Testis (tissue), 2 donors: ENCODE measurements at regions not wholly inside any gene's neighbourhood (a gene's known extent, or its start where the extent isn't known, plus 50 kb on each side); places are given as distances from the start of the nearest gene placed in this dataset.

Experiments used
- POLR2A ChIP-seq: fragments of 450-650 bp; IDR thresholded peaks from one replicate; pipeline ENCODE4 v1.6.1; 2017; ENCODE audit warnings: antibody characterized with exemption, mild to moderate bottlenecking, moderate library complexity
- TF ChIP-seq, protein P1 (sequence below), 3 experiments: fragments of 450-650 bp in 2 of 3; fragments of 200-600 bp in 1 of 3; sonication (generic) in 1 of 3; IDR thresholded peaks; one replicate each; pipeline ENCODE4 v1.5.1; 2016 to 2019; ENCODE audit warnings: antibody characterized with exemption in 3 of 3, mild to moderate bottlenecking in 2 of 3, moderate library complexity in 1 of 3

DNA sequence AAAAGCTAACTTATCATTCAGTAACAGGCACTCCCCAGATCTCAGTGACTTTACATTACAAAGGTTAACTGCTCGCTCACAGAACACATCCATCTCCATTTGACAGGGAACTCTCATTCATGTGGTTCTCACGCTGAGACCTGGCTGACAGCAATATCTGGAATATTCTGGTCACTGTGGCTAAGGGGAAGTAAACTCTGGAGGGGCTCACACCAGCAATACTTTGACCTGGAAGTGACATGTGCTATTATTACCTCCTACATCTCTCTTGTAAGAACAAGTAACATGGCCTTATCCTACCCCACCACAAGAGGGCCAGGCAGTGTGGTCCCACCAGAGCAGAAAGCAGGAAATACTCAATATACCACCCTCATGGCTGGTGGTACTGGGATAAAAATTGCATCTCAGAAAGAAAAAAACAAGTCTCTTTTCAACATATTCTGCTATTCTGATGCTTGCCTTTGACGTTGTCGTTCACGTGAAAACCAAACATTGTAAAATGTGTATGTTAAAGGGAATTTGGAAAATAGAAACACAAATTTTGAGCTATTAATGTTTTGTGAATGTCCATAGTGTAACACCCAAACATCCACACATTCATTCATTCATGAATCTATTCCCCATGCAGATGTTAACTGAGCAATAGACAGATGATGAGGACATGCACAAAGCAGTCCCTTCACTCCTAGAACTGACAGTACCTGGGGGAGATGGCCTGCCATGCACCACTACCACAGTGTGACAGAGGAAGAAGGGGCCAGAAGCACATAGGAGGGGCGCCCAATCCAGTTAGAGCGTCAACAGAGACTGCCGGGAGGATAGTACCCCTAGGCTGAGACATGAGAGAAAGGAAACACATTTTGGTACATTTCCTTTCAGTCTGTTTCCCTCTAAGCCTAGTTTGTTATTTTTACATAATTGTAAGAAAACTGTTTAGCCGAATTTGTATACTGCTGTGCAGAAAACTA is 166.0 kb upstream of the SP4 start:
- TF ChIP-seq, protein P1, sequence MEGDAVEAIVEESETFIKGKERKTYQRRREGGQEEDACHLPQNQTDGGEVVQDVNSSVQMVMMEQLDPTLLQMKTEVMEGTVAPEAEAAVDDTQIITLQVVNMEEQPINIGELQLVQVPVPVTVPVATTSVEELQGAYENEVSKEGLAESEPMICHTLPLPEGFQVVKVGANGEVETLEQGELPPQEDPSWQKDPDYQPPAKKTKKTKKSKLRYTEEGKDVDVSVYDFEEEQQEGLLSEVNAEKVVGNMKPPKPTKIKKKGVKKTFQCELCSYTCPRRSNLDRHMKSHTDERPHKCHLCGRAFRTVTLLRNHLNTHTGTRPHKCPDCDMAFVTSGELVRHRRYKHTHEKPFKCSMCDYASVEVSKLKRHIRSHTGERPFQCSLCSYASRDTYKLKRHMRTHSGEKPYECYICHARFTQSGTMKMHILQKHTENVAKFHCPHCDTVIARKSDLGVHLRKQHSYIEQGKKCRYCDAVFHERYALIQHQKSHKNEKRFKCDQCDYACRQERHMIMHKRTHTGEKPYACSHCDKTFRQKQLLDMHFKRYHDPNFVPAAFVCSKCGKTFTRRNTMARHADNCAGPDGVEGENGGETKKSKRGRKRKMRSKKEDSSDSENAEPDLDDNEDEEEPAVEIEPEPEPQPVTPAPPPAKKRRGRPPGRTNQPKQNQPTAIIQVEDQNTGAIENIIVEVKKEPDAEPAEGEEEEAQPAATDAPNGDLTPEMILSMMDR (IDR thresholded peaks at IDR 0.05), result peak; percentile 29 to 37 (median 29)
- no peak for TF ChIP-seq POLR2A
